ENCODE measurements at regions not wholly inside any gene's neighbourhood (a gene's known extent, or its start where the extent isn't known, plus 50 kb on each side); places are given as distances from the start of the nearest gene placed in this dataset.

DNA sequence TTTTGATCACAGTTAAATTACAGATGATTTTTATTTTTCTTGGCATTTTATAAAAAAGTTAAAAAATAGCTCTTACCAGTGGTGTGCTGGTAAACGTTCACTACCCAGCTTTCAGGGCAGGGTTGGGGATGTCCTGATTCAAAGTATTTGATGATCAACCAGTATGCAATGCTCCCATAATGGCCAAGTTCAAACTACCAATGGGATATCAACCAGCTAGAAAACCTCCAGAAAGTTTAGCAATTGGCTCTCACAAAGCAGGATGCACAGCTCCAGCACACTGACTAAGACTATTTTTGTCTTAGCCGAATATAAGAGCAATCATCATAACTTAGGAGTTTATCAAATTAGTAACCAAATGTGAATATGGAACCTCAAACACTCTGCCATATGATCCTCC is 108.0 kb upstream of the PDE5A start:
- TF ChIP-seq, protein P1, sequence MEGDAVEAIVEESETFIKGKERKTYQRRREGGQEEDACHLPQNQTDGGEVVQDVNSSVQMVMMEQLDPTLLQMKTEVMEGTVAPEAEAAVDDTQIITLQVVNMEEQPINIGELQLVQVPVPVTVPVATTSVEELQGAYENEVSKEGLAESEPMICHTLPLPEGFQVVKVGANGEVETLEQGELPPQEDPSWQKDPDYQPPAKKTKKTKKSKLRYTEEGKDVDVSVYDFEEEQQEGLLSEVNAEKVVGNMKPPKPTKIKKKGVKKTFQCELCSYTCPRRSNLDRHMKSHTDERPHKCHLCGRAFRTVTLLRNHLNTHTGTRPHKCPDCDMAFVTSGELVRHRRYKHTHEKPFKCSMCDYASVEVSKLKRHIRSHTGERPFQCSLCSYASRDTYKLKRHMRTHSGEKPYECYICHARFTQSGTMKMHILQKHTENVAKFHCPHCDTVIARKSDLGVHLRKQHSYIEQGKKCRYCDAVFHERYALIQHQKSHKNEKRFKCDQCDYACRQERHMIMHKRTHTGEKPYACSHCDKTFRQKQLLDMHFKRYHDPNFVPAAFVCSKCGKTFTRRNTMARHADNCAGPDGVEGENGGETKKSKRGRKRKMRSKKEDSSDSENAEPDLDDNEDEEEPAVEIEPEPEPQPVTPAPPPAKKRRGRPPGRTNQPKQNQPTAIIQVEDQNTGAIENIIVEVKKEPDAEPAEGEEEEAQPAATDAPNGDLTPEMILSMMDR (conservative IDR thresholded peaks at IDR 0.05) = no peak
- no peak for TF ChIP-seq ZFX (IDR thresholded peaks at IDR 0.05)
